ENCODE measurements at regions not wholly inside any gene's neighbourhood (a gene's known extent, or its start where the extent isn't known, plus 50 kb on each side); places are given as distances from the start of the nearest gene placed in this dataset.

- intact Hi-C loops (cut with DNase I) = no loop called here
- ATAC-seq = no peak
- no peak for DNase-seq
Observed at GRCh38 chr3:81439108-81439507, 322.3 kb downstream of the GBE1 start.

- no peak for DNase-seq
Observed at GRCh38 chr3:81437683-81438082, 323.8 kb downstream of the GBE1 start.

GRCh38 chr3:81436182-81436581 is 325.3 kb downstream of the GBE1 start:
- no peak for DNase-seq
- no peak for ATAC-seq
- intact Hi-C loops (cut with DNase I) = no loop called here

More at GRCh38 chr3:81437683-81438082, 323.8 kb downstream of the GBE1 start:
- no peak for ATAC-seq
- intact Hi-C loops (cut with DNase I) = no loop called here

- no peak for DNase-seq
- ATAC-seq = no peak
- intact Hi-C loops (cut with DNase I) = no loop called here
Observed at GRCh38 chr3:81435050-81435449, 326.4 kb downstream of the GBE1 start.

- intact Hi-C loops (cut with DNase I) = no loop called here
- no peak for DNase-seq
- ATAC-seq = no peak
Observed at GRCh38 chr3:81434161-81434560, 327.3 kb downstream of the GBE1 start.

GRCh38 chr3:81433675-81434074 is 327.8 kb downstream of the GBE1 start:
- ATAC-seq = no peak
- no peak for DNase-seq
- intact Hi-C loops (cut with DNase I) = no loop called here

- ATAC-seq = no peak
- intact Hi-C loops (cut with DNase I) = no loop called here
- no peak for DNase-seq
Observed at GRCh38 chr3:81432456-81432855, 329.0 kb downstream of the GBE1 start.

GRCh38 chr3:81426826-81427577 is 334.4 kb downstream of the GBE1 start:
- DNase-seq = no peak
- intact Hi-C loops (cut with DNase I) = no loop called here
- ATAC-seq = no peak

GRCh38 chr3:81425198-81425868 is 336.1 kb downstream of the GBE1 start:
- intact Hi-C loops (cut with DNase I) = no loop called here
- no peak for ATAC-seq

GRCh38 chr3:81419228-81419627 is 342.2 kb downstream of the GBE1 start:
- ATAC-seq (no peak), DNase-seq (no peak)
- intact Hi-C loops (cut with DNase I) = loop anchor here in 1 of 2 donors (5.0 kb wide), 1 partner anchor 223 kb away; no protein-coding TSS in a partner anchor

More at GRCh38 chr3:81425198-81425868, 336.1 kb downstream of the GBE1 start:
- no peak for DNase-seq

- intact Hi-C loops (cut with DNase I) = loop anchor here in 1 of 2 donors (5.0 kb wide), 1 partner anchor 225 kb away; no protein-coding TSS in a partner anchor
- ATAC-seq = no peak
- DNase-seq = no peak
Observed at GRCh38 chr3:81416812-81417211, 344.6 kb downstream of the GBE1 start.

- DNase-seq = no peak
- intact Hi-C loops (cut with DNase I) = no loop called here
- ATAC-seq = no peak
Observed at GRCh38 chr3:81406318-81406717, 355.1 kb downstream of the GBE1 start.

GRCh38 chr3:81395739-81396513 is 365.5 kb downstream of the GBE1 start:
- intact Hi-C loops (cut with DNase I) = no loop called here
- no peak for DNase-seq
- ATAC-seq = no peak

GRCh38 chr3:81394651-81395524 is 366.6 kb downstream of the GBE1 start:
- DNase-seq = no peak
- intact Hi-C loops (cut with DNase I) = no loop called here
- no peak for ATAC-seq

GRCh38 chr3:81393251-81393650 is 368.2 kb downstream of the GBE1 start:
- ATAC-seq (no peak), DNase-seq (no peak)
- intact Hi-C loops (cut with DNase I) = no loop called here

GRCh38 chr3:81390796-81391195 is 370.6 kb downstream of the GBE1 start:
- ATAC-seq (no peak), DNase-seq (no peak)
- intact Hi-C loops (cut with DNase I) = no loop called here

GRCh38 chr3:81388191-81388590 is 373.3 kb downstream of the GBE1 start:
- ATAC-seq = no peak
- DNase-seq = no peak
- intact Hi-C loops (cut with DNase I) = no loop called here

GRCh38 chr3:81382470-81382869 is 379.0 kb downstream of the GBE1 start:
- intact Hi-C loops (cut with DNase I) = no loop called here
- no peak for DNase-seq
- no peak for ATAC-seq

GRCh38 chr3:81380234-81380633 is 381.2 kb downstream of the GBE1 start:
- no peak for DNase-seq
- no peak for ATAC-seq
- intact Hi-C loops (cut with DNase I) = no loop called here
